ENCODE measurements at regions not wholly inside any gene's neighbourhood (a gene's known extent, or its start where the extent isn't known, plus 50 kb on each side); places are given as distances from the start of the nearest gene placed in this dataset.

- no peak for DNase-seq (ENCODE audit: low read depth)
- TF ChIP-seq, protein P1, sequence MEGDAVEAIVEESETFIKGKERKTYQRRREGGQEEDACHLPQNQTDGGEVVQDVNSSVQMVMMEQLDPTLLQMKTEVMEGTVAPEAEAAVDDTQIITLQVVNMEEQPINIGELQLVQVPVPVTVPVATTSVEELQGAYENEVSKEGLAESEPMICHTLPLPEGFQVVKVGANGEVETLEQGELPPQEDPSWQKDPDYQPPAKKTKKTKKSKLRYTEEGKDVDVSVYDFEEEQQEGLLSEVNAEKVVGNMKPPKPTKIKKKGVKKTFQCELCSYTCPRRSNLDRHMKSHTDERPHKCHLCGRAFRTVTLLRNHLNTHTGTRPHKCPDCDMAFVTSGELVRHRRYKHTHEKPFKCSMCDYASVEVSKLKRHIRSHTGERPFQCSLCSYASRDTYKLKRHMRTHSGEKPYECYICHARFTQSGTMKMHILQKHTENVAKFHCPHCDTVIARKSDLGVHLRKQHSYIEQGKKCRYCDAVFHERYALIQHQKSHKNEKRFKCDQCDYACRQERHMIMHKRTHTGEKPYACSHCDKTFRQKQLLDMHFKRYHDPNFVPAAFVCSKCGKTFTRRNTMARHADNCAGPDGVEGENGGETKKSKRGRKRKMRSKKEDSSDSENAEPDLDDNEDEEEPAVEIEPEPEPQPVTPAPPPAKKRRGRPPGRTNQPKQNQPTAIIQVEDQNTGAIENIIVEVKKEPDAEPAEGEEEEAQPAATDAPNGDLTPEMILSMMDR (IDR thresholded peaks at IDR 0.05; ENCODE audit: insufficient read depth, low read depth, low read length, missing control alignments): no peak
- H3K4me3 ChIP-seq (ENCODE audit: low read depth, low read length): no peak overlapping the region
Observed at GRCh38 chr9:107631788-107632187, 142.2 kb upstream of the KLF4 start.

DNA sequence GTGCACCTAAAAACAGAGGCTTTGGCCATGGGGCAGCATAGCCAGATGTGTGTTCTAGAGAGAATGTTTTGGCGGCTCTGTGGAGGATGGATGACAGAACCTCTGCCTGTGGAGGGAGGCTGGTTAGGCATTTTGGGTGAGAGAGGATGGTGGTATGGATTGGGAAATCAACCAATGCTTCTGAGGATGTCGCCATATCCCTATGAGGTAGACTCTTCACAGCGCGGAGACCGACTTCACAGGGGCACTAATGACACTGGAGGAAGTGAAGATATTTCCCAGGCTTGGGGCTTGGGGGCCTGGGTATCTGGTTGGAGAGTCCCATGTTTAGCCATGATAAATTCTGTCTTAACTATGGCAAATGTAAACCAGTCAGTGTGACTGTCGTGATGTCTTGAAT, 140.6 kb upstream of the KLF4 start:
- no peak overlapping the region for H3K4me3 ChIP-seq (ENCODE audit: low read depth, low read length)
- TF ChIP-seq, protein P1 (IDR thresholded peaks at IDR 0.05; ENCODE audit: insufficient read depth, low read depth, low read length, missing control alignments): no peak
- no peak for DNase-seq (ENCODE audit: low read depth)

DNA sequence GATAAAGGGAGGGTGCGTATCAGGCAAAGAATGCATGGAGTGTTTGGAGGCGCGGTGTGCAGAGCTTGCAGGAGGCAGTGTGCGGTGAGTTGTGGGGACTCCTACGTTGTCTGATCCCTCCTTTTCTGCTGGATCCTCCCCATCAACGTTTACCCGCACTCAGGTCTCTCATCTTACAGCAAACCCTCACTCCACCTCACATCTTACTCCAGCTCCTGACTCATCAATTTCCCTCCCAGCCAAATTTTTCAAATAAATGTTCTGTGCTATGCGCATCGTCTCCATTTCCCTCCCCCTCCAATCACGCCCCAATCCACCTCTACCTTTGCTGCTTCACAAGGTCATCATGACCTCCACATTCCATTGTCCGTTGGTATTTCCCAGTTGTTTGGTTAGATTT, 138.9 kb upstream of the KLF4 start:
- TF ChIP-seq, protein P1 (IDR thresholded peaks at IDR 0.05; ENCODE audit: insufficient read depth, low read depth, low read length, missing control alignments): no peak
- DNase-seq (ENCODE audit: low read depth): no peak
- no peak overlapping the region for H3K4me3 ChIP-seq (ENCODE audit: low read depth, low read length)

- H3K4me3 ChIP-seq (ENCODE audit: low read depth, low read length): no peak overlapping the region
- TF ChIP-seq, protein P1 (IDR thresholded peaks at IDR 0.05; ENCODE audit: insufficient read depth, low read depth, low read length, missing control alignments): no peak
- DNase-seq (ENCODE audit: low read depth): no peak
Observed at GRCh38 chr9:107627781-107628180, 138.2 kb upstream of the KLF4 start.

DNA sequence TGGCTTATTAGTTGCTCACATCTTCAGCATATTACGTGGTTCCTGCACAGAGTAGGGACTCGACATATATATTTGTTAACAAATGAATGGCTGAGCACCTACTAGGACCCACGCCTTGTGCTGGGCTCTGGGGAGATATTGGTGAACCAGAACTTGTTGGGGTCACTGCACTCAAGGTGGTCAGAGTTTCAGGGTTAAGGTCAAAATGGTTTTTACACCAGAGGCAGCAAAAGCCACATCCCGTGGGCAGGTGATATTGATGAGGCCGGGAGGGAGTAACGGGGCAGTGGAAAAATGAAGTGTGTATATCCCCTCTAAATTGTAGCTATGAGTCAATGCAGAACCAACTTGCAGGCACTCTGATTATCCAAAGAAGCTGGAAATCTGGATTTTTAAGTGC, 136.5 kb upstream of the KLF4 start:
- TF ChIP-seq, protein P1 (IDR thresholded peaks at IDR 0.05; ENCODE audit: insufficient read depth, low read depth, low read length, missing control alignments): no peak
- peak; percentile 5 for DNase-seq (ENCODE audit: low read depth)
- no peak overlapping the region for H3K4me3 ChIP-seq (ENCODE audit: low read depth, low read length)

DNA sequence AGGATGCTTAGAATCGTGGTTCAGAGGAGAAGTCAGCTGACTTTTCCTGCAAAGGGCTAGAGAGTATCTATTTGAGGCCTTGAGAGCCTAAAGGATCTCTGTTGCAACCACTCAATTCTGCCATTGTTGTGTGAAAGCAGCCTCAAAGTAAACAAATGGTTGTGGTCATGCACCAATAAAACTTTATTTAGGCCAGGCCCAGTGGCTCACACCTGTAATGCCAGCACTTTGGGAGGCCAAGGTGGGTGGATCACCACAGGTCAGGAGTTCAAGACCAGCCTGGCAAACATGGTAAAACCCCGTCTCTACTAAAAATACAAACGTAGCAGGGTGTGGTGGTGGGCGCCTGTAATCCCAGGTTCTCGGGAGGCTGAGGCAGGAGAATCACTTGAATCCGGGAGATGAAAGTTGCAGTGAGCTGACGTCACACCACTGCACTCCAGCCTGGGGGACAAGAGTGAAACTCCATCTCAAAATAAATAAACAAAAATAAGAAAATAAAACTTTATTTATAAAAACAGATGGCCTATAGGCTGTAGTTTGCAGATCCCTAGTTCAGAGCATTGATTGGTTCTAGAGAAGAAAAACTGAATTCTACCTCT, 135.9 kb upstream of the KLF4 start:
- TF ChIP-seq, protein P1 (IDR thresholded peaks at IDR 0.05; ENCODE audit: insufficient read depth, low read depth, low read length, missing control alignments): no peak
- DNase-seq (ENCODE audit: low read depth): no peak
- H3K4me3 ChIP-seq (ENCODE audit: low read depth, low read length): no peak overlapping the region
